Ishikawa (cell line): ENCODE measurements at regions not wholly inside any gene's neighbourhood (a gene's known extent, or its start where the extent isn't known, plus 50 kb on each side); places are given as distances from the start of the nearest gene placed in this dataset.

ENCODE experiments used
- CEBPB ChIP-seq: IDR thresholded peaks from 2 replicates; pipeline ENCODE4 v1.6.1; 2012
- CREB1 ChIP-seq: IDR thresholded peaks from 2 replicates; pipeline ENCODE4 v1.6.1; 2012; ENCODE audit warnings: low read depth
- EGR1 ChIP-seq: IDR thresholded peaks from 2 replicates; pipeline ENCODE4 v1.6.1; 2012
- EP300 ChIP-seq: IDR thresholded peaks from 2 replicates; pipeline ENCODE4 v1.6.1; 2012; ENCODE audit warnings: borderline replicate concordance
- FOXM1 ChIP-seq: IDR thresholded peaks from 2 replicates; pipeline ENCODE4 v1.6.1; 2012; ENCODE audit warnings: low read depth, borderline replicate concordance
- MAX ChIP-seq: IDR thresholded peaks from 2 replicates; pipeline ENCODE4 v1.6.1; 2012
- NFIC ChIP-seq: IDR thresholded peaks from 2 replicates; pipeline ENCODE4 v1.6.1; 2012
- RAD21 ChIP-seq: IDR thresholded peaks from 2 replicates; pipeline ENCODE4 v1.6.1; 2012; ENCODE audit warnings: low read depth
- REST ChIP-seq: IDR thresholded peaks from 2 replicates; pipeline ENCODE4 v1.6.1; 2012; ENCODE audit warnings: low read depth, mild to moderate bottlenecking
- TAF1 ChIP-seq: IDR thresholded peaks from 2 replicates; pipeline ENCODE4 v1.6.1; 2012; ENCODE audit warnings: low read depth, mild to moderate bottlenecking
- TCF12 ChIP-seq: IDR thresholded peaks from 2 replicates; pipeline ENCODE4 v1.6.1; 2012; ENCODE audit warnings: low read depth
- TEAD4 ChIP-seq: IDR thresholded peaks from 2 replicates; pipeline ENCODE4 v1.6.1; 2012
- USF1 ChIP-seq: IDR thresholded peaks from 2 replicates; pipeline ENCODE4 v1.6.1; 2012
- YY1 ChIP-seq: IDR thresholded peaks from 2 replicates; pipeline ENCODE4 v1.6.1; 2012; ENCODE audit warnings: low read depth
- ZBTB7A ChIP-seq: IDR thresholded peaks from 2 replicates; pipeline ENCODE4 v1.6.1; 2012; ENCODE audit warnings: low read depth

GRCh38 chr3:177835917-177836316 is 638.6 kb upstream of the TBL1XR1 start:
- TF ChIP-seq TAF1 (no peak), REST (no peak), RAD21 (no peak), USF1 (no peak), EGR1 (no peak), ZBTB7A (no peak), CEBPB (no peak)

- TF ChIP-seq NFIC (no peak), TCF12 (no peak), YY1 (no peak), MAX (no peak), TEAD4 (no peak)
Measured at GRCh38 chr3:177836671-177837070, 639.4 kb upstream of the TBL1XR1 start.

- no peak for TF ChIP-seq REST
- TF ChIP-seq YY1: no peak
- no peak for TF ChIP-seq CEBPB
- TF ChIP-seq RAD21: no peak
- TF ChIP-seq TCF12: no peak
- TF ChIP-seq MAX: no peak
Measured at GRCh38 chr3:177837951-177838655, 640.8 kb upstream of the TBL1XR1 start.

- TF ChIP-seq CREB1 (no peak), REST (no peak), FOXM1 (no peak), CEBPB (no peak), NFIC (no peak), EGR1 (no peak), ZBTB7A (no peak), YY1 (no peak), TCF12 (no peak), TAF1 (no peak), TEAD4 (no peak), RAD21 (no peak), EP300 (no peak), USF1 (no peak), MAX (no peak)
Measured at GRCh38 chr3:177838766-177839350, 641.6 kb upstream of the TBL1XR1 start.

- no peak for TF ChIP-seq FOXM1
- no peak for TF ChIP-seq TAF1
- no peak for TF ChIP-seq RAD21
- no peak for TF ChIP-seq TCF12
- no peak for TF ChIP-seq TEAD4
- no peak for TF ChIP-seq REST
- no peak for TF ChIP-seq MAX
- TF ChIP-seq USF1: no peak
- TF ChIP-seq CEBPB: no peak
- TF ChIP-seq YY1: no peak
- no peak for TF ChIP-seq ZBTB7A
- TF ChIP-seq EGR1: no peak
Measured at GRCh38 chr3:177842302-177842701, 645.0 kb upstream of the TBL1XR1 start.
